ENCODE measurements at regions not wholly inside any gene's neighbourhood (a gene's known extent, or its start where the extent isn't known, plus 50 kb on each side); places are given as distances from the start of the nearest gene placed in this dataset.

- no peak for DNase-seq
These were observed 107.7 kb upstream of the CLMP start for GRCh38 chr11:123302751-123303195.

DNA sequence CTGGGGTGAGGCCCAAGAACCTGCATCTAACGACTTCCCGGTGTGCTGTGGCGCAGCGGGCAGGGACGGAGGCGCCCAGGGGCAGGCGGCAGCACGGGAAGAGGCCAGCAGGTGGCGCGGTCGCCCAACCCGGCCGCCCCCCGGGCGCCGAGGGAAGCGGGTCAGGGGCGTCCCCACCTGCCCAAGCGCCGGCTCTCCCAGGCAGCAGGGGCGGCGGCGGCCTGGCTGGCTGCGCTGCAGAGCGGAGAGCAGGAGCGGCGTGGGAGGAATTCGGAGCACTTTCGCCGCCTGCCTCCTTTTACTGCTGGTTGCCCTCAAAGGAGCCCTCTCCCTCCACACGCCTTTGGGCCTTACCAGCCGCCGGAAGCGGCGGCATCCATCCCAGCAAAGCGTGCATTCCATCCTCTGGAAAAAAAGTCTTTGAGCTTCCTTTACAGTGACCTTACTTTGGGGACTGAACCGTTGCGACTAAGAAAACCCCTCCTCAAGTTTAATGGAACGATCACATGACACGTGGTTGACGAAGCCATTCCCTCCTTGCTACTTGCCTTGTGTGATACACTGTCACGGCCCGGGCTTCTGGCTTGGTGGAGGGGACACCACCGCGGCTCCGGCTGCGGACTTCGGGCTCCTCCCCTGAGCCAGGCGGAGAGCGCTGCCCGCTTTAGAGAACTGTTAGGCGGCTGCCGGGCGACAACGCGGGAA lies 106.8 kb upstream of the CLMP start:
- peak; percentile 65 for DNase-seq

GRCh38 chr11:123301013-123301591 lies 106.1 kb upstream of the CLMP start:
- peak; percentile 19 for DNase-seq

GRCh38 chr11:123299721-123300120 lies 104.7 kb upstream of the CLMP start:
- no peak for DNase-seq

DNA sequence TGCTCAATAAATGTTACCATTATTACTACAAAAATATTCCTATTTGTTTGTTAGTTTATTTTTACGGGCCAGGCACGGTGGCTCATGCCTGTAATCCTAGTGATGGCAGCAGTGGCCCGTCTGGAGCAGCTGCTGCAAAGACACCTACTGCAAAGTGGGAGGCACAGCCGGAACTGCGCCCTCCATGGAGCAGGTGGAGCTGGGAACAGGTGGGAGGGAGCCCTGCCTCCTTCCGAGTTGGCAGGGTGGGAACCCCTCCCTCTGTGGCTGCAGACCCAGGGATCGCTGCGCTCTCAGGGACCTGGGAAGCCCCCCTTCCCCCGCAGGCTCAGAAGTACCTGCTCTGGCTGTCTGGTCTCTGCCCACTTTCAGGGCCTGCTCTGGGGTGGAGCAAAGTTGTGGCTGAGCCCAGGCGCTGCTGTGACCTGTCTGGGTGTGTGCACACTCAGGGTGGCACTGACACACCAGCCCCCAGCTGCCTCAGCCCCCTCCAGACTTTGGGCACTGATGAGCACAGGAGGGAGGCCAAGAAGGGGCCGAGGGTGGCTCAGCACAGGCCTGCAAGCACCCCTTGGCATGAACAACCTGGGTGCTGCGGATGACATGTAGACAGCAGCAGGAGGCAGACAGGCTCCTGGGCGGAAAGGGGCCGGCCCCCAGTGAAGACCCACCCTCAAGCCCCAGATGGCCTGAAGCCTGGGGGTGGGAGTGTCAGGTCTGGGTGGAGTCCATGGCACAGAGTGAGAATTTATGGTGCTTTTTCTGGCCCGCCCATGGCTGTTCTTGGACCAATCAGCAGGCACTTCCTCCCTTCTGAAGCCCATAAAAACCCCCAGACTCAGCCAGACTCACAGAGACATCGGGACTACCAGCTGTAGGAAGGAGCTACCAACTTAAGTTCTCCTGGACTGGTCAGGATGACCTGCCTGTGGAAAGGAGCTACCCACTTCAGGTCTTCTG lies 103.7 kb upstream of the CLMP start:
- no peak for DNase-seq

- DNase-seq, result no peak
These were observed 97.6 kb upstream of the CLMP start for GRCh38 chr11:123292647-123293046.

- no peak for DNase-seq
These were observed 96.3 kb upstream of the CLMP start for GRCh38 chr11:123291201-123291869.

DNA sequence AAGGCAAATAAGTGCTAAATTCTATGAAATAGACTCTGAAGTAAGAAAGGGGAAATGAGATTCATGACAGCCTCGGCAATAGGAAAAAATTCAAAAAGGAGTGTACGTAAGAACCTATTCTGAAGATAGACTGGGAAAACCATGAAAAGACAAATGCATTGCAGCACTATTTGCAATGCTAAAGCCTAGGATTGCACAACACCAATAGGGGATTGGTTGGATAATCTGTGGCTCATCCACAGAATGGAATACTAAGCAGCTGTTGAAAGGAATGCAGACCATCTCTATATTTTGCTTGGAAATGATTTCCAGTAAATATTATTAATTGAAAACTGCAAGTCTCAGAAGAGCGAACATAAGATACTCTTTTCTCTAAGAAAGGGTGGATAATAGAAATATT lies 91.7 kb upstream of the CLMP start:
- DNase-seq, result no peak

GRCh38 chr11:123286255-123286654 lies 91.2 kb upstream of the CLMP start:
- DNase-seq, result no peak

GRCh38 chr11:123284454-123284853 lies 89.4 kb upstream of the CLMP start:
- no peak for DNase-seq

DNA sequence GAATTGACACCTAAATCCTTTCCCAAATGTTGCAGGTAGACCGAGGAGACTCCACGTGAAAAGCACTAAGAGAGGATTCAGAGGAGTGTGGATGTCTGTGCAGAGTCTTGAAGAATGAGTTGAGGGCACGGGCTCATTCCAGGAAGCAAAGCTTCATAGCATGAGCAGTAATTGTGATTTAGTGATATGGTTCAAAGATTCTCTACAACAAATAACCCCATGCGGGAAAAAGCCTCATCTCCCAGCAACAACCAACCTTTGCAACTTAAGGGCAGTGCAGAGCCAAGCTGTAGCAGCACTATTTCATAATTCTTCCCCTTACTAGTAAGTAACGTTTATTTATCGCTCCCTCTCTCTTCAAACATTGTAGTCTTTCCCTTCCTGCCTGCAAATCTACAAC lies 87.5 kb upstream of the CLMP start:
- no peak for DNase-seq

DNA sequence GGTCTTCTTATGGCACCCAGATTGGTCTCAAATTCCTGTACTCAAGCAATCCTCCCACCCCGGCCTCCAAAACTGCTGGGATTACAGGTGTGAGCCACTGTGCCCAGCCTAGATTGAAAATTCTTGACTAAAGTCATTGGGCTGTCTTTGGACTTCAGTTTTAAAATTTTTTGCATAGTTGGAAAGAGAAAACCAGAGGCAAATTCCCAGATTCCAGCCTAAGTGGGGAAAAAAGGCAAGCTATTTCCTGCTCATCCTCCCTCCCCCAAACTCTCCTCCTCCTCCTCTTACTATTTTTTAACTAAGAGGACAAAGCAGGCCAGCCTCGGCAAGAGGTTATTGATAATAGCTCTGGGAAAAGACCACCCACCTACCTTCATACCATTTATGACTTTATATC lies 78.6 kb upstream of the CLMP start:
- no peak for DNase-seq

DNA sequence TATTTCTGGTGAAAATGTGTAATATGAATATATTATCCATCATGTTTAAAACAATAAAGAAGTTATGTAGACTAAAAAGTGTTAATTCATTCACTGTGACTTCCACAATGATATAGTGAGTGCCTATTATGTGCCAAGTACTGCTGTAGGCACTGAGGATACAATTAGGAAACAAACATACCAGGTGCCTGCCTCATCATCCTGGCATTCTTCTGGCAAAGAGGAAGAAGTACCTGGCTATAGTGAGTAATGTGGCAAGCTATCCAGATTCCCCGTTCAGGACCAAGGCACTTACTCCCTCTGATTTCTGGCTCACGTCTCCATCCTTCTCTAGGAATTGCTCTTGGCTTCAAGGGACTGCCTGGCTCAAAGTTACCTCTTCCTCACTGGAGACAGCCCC lies 77.5 kb upstream of the CLMP start:
- no peak for DNase-seq

DNA sequence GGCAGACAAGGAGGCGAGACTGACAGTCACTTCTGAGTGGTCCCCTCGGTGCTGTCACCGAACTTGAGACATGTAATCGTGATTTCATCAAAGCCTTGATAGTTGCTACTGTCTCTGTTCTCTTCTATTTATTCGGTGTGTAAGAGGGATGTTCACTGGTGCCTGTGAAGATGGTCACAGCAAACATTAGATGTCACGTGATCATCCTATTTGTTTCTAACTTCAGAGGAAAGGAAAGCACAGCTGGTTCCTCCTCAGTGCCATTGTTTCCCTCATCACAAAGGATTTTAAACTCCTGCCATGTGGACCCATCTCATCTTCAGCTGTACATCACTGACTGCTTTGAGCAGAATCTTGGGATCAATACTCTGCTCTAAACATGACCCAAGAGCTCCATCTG lies 73.1 kb upstream of the CLMP start:
- DNase-seq, result no peak

DNA sequence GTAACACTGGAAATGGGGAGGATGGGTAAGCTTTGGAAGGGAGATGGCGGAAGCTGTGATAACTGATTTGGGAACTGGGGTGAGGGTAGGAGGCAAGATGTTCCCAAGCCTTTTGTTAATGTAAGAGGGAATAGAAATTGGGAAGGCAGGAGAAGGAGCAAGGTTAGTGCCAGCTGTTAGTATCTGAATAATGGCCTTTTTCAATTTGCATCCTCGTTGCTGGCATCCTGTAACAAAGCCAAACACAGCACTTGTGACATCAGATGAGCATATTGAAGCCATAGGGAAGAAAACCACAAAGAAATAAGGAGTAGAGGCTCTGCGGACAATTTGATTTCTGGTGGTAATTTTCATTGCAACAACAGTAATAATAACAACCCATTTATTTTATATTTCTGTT lies 70.9 kb upstream of the CLMP start:
- no peak for DNase-seq

DNA sequence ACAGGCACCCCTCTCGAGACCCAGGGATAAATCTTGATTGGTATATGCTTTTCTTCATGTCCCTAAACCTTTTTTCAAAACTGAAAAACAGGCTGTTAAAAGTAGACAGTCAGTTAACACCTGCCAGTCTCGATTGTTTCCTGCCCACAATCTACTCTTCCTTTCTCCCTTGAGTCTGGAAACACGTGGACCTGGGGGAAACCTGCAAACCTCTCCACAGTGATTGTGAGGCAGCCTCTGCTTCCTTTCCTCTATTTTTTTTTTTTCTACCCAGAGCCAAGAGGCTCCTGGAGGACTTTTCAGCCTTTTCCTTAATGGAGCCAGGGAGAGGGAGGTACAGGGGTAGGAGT lies 69.4 kb upstream of the CLMP start:
- DNase-seq, result no peak

DNA sequence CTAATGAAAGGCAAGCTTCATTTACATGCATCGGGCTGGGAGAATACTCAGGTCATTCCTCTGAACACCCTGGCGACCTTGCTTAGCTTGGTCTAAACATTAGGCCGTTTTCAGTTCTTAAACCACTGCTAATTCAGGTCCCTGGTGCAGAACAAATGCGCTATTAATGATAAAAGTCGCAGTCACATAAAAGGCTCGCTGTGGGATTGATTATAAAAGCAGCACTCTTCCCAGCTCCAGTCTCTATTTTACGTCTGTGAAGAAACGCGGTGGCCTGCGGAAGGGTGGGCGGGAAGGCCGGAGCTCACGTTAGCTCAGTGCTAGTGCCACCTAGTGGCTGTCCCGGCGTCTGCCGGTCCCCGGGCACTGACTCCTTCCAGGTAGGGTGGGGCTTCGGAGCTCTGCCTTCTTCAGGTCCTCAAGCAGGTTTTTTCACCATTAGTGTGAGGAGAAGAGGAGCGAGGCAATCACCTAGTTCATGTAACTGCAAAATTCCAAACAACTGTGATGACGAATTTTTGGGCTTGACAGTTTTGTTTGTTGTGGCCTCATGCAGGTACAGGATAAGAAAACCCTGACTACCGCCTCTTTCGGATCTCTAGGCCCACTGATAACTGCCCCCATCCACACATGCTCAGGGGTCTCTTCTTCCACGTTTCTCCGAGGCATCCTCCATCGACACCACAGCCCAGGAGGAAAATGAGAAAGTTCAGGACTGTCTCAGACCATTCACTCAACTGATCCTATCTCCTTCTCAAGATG lies 66.5 kb upstream of the CLMP start:
- peak; percentile 78 for DNase-seq

DNA sequence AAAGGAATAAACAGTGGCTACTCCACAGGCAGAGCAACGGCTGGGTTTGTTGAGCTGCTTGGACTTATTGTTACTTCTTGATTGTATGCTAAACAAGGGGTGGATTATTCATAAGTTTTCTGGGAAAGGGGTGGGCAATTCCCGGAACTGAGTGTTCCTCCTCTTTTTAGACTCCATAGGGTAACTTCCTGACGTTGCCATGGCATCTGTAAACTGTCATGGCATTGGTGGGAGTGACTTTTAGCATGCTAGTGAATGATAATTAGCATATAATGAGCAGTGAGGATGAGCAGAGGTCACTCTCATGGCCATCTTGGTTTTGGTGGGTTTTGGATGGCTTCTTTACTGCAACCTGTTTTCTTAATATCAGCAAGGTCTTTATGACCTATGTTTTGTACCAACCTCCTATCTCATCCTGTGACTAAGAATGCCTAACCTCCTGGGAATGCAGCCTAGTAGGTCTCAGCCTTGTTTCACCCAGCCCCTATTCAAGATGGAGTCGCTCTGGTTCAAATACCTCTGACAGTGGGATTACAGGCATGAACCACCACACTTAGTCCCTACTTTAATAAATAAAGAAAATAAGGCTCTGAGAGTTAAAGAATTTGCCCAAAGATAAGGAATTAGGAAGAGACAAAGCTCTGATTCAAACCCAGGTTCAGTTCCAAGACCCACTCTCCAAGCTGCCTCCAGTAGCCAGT lies 65.6 kb upstream of the CLMP start:
- no peak for DNase-seq

DNA sequence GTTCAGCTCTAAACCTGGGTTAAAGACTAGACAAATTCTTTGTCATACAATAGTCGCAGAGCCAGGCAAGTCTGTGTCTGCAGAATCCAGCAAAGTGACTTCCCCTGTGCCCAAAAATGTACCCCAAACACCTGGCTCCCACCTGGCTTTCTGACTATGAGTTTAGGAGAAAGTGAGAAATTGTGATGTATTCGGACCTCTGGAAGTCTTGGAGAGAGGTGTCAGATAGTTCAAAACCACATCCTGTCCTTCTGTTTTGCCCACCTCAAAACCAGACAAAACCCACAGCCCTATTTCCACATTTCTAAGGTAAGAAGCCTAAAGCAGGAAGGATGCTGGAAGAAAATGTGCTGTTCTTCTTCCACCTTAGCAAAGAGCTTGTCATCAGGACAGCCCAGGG lies 63.8 kb upstream of the CLMP start:
- DNase-seq, result no peak

- DNase-seq, result no peak
These were observed 62.3 kb upstream of the CLMP start for GRCh38 chr11:123257370-123257769.

GRCh38 chr11:123255909-123256308 lies 60.9 kb upstream of the CLMP start:
- DNase-seq, result no peak

GRCh38 chr11:123254357-123254756 lies 59.3 kb upstream of the CLMP start:
- no peak for DNase-seq

Data from hindlimb muscle (tissue), 1 donor.